ENCODE measurements at regions not wholly inside any gene's neighbourhood (a gene's known extent, or its start where the extent isn't known, plus 50 kb on each side); places are given as distances from the start of the nearest gene placed in this dataset.

DNA sequence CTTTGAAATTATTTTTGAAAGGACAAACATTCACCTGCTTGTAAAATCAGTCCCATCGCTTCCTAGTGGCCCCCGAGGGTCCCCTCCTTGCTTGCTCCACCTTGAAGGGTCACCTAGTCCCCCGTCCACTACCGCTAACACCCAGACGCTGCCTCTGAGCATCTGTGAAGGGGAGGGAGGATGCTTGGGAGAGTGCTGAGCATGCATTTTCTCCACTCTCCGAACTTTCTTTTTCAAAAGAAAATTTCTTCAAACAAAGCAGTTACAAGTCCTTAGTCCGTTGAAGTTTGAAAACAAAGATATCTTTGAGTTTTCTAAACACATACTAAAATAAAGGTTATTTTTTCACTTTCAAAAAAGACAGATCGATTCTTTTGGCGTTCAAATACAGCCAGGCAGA lies 224.3 kb upstream of the ARID1B start:
- Histone ChIP-seq H3K9me3 (no peaks in the 10 kb centered on the region), H3K4me3 (no peak overlapping the region), H3K36me3 (no peaks in the 10 kb centered on the region), H3K27ac (no peak overlapping the region), H3K27me3 (no peaks in the 10 kb centered on the region), H3K4me1 (no peaks in the 10 kb centered on the region)
- no peak for DNase-seq (ENCODE audit: low spot score in 2 of 2)
- intact Hi-C loops (cut with DNase I) = no loop called here
- TF ChIP-seq, protein P1, sequence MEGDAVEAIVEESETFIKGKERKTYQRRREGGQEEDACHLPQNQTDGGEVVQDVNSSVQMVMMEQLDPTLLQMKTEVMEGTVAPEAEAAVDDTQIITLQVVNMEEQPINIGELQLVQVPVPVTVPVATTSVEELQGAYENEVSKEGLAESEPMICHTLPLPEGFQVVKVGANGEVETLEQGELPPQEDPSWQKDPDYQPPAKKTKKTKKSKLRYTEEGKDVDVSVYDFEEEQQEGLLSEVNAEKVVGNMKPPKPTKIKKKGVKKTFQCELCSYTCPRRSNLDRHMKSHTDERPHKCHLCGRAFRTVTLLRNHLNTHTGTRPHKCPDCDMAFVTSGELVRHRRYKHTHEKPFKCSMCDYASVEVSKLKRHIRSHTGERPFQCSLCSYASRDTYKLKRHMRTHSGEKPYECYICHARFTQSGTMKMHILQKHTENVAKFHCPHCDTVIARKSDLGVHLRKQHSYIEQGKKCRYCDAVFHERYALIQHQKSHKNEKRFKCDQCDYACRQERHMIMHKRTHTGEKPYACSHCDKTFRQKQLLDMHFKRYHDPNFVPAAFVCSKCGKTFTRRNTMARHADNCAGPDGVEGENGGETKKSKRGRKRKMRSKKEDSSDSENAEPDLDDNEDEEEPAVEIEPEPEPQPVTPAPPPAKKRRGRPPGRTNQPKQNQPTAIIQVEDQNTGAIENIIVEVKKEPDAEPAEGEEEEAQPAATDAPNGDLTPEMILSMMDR (IDR thresholded peaks at IDR 0.05) = no peak

DNA sequence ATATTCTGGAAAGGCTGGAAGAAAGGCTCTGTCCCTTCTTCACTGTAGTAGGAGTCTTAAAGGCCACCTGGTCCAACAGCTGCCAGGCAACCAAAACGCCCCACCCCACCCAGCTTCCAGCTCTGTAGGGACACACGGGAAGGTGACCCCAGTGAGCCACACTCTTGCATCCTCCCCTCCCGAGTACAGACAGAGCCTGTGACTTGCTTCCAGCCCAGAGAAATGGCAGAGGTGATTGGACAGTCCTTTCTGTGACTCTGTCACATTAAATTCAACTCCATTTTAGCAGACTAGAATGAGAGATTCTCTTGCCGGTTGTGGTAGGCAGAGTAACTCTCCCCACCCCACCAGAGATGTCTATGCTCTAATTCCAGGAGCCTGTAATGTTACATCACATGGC lies 226.2 kb upstream of the ARID1B start:
- no peak for DNase-seq (ENCODE audit: low spot score in 2 of 2)
- Histone ChIP-seq H3K4me3 (no peak overlapping the region), H3K27ac (no peak overlapping the region), H3K4me1 (no peaks in the 10 kb centered on the region), H3K27me3 (no peaks in the 10 kb centered on the region), H3K36me3 (no peaks in the 10 kb centered on the region), H3K9me3 (no peaks in the 10 kb centered on the region)
- TF ChIP-seq, protein P1 (IDR thresholded peaks at IDR 0.05) = no peak
- intact Hi-C loops (cut with DNase I) = no loop called here

DNA sequence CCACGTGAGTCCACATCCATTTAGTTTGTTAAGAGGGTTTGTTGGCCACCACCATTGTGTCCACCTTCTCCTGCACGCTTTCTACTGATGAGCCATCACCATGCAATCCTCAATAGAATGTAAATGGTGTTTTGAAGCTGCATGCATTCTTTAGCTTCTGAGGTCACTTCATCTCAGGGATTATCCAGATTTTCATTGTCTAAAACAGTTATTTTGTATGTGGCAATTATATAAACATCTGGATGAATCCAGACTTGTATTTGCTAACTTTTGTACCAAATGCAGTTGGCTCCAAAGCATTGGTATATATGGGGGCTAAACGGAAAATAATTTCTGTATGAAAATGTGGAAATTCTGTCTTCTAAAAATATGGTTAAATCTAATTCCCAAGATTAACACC lies 231.2 kb upstream of the ARID1B start:
- Histone ChIP-seq H3K4me1 (no peaks in the 10 kb centered on the region), H3K27ac (no peak overlapping the region), H3K36me3 (no peaks in the 10 kb centered on the region), H3K9me3 (no peaks in the 10 kb centered on the region), H3K27me3 (no peaks in the 10 kb centered on the region), H3K4me3 (no peak overlapping the region)
- no peak for DNase-seq (ENCODE audit: low spot score in 2 of 2)
- TF ChIP-seq, protein P1 (IDR thresholded peaks at IDR 0.05) = no peak
- intact Hi-C loops (cut with DNase I) = no loop called here

DNA sequence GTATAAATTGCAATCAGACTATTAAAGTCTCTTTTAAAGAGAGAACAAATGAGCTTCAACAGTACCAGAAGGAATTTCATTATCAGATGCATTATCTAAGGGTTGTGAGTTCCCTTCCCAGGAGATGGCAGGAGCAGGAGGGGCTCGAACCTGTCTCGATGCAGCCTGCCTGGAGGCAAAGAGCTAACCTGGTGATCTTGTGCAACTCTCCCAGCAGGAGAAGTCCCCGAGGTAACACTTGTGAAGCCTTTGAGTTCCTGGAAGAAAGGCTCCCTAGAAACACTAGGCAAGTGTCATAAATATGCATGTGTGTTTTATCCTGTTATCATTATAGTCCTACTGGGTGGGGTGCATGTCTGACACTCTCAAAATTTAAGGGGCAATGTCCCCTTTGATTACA lies 232.2 kb upstream of the ARID1B start:
- intact Hi-C loops (cut with DNase I) = no loop called here
- Histone ChIP-seq H3K27ac (no peak overlapping the region), H3K36me3 (no peaks in the 10 kb centered on the region), H3K9me3 (no peaks in the 10 kb centered on the region), H3K27me3 (no peaks in the 10 kb centered on the region), H3K4me1 (no peaks in the 10 kb centered on the region), H3K4me3 (no peak overlapping the region)
- no peak for DNase-seq (ENCODE audit: low spot score in 2 of 2)
- TF ChIP-seq, protein P1 (IDR thresholded peaks at IDR 0.05) = no peak

DNA sequence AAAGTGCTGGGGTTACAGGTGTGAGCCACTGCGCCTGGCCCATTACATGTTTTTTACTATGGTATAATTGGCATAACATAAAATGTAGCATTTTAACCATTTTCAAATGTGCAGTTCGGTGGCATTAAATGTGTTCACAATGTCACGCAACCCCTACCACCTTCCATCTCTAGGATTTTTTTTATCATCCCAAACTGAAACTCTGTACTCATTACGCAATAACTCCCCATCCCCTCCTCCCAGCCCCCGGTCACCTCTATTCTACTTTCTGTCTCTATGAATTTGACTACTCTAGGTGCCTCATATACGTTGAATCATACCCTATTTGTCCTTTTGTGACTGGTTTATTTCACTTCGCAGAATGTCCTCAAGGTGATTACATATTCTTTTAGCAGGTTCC lies 233.1 kb upstream of the ARID1B start:
- no peaks in the 10 kb centered on the region for H3K27me3 ChIP-seq
- no peak overlapping the region for H3K4me3 ChIP-seq
- TF ChIP-seq, protein P1 (IDR thresholded peaks at IDR 0.05) = no peak
- no peaks in the 10 kb centered on the region for H3K9me3 ChIP-seq
- intact Hi-C loops (cut with DNase I) = no loop called here
- no peaks in the 10 kb centered on the region for H3K4me1 ChIP-seq
- no peak overlapping the region for H3K27ac ChIP-seq
- H3K36me3 ChIP-seq = no peaks in the 10 kb centered on the region
- no peak for DNase-seq (ENCODE audit: low spot score in 2 of 2)

DNA sequence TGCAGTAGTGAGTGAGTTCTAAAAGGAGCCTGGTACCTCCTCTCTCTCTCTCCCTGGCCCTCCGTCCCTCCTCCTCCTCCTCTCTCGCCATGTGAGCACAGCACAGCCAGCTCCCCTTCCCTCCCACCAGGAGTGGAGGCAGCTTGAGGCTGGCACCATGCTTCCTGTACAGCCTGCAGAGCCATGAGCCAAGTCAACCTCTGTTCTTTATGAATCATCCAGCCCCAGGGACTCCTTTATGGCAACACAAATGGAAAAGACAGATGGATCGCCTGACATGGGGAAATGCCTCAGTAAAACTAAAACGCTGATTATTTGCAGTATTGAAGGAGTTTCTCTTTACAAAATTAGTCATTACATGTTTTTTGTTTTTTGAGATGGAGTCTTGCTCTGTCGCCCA lies 233.7 kb upstream of the ARID1B start:
- no peak for DNase-seq (ENCODE audit: low spot score in 2 of 2)
- Histone ChIP-seq H3K36me3 (no peaks in the 10 kb centered on the region), H3K4me3 (no peak overlapping the region), H3K9me3 (no peaks in the 10 kb centered on the region), H3K27ac (no peak overlapping the region), H3K4me1 (no peaks in the 10 kb centered on the region), H3K27me3 (no peaks in the 10 kb centered on the region)
- intact Hi-C loops (cut with DNase I) = no loop called here
- TF ChIP-seq, protein P1 (IDR thresholded peaks at IDR 0.05) = no peak

Data from ascending aorta (tissue), 2 donors.